ENCODE measurements at regions not wholly inside any gene's neighbourhood (a gene's known extent, or its start where the extent isn't known, plus 50 kb on each side); places are given as distances from the start of the nearest gene placed in this dataset.

DNA sequence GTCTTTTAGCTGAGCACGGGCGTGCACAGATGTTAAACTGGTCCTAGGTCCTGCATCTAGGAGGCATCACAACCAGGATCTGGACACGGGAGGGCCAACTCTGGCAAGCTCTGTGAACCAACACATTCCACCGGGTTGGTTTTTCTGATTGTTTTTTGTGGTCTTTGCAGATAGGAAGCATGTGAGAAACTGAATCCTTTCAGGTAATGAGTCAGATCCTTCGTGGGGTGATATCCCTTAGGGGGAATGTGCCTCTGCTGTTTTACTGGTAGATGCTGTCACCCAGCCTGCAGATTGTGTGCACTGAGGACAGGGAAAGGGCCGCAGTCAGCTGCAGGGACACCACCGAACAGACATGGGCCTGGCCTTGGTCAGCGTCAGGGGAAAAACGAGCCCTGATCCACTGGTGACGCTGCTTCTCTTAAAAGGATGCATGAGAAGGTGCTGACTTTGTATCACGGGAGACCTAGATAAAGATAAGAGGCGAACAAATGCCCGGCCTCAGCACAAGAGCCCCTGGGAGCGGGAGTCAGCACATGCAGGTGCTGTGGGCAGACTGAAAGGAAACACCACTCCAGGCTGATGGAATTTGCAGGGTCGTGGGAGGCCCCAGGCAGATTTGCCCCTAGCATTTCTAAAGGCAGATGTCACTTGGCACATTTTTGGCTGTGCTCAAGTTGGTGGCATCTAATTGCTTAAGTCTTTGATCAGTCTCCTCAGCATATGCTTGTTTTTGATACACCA is 51.1 kb downstream of the DOP1B start:
- Mint-ChIP-seq H3K9me3 (ENCODE audit: low read depth) (no peaks in the 10 kb centered on the region), H3K27ac (peak overlapping the region; percentile 35), H3K36me3 (ENCODE audit: insufficient read depth) (peaks cover 22% of the 10 kb centered on the region), H3K4me3 (ENCODE audit: low read depth) (no peak overlapping the region), H3K4me1 (ENCODE audit: low read depth) (peaks cover 51% of the 10 kb centered on the region), H3K27me3 (no peaks in the 10 kb centered on the region)
- no peak for DNase-seq (ENCODE audit: low spot score, unreplicated experiment)
- TF ChIP-seq, protein P1, sequence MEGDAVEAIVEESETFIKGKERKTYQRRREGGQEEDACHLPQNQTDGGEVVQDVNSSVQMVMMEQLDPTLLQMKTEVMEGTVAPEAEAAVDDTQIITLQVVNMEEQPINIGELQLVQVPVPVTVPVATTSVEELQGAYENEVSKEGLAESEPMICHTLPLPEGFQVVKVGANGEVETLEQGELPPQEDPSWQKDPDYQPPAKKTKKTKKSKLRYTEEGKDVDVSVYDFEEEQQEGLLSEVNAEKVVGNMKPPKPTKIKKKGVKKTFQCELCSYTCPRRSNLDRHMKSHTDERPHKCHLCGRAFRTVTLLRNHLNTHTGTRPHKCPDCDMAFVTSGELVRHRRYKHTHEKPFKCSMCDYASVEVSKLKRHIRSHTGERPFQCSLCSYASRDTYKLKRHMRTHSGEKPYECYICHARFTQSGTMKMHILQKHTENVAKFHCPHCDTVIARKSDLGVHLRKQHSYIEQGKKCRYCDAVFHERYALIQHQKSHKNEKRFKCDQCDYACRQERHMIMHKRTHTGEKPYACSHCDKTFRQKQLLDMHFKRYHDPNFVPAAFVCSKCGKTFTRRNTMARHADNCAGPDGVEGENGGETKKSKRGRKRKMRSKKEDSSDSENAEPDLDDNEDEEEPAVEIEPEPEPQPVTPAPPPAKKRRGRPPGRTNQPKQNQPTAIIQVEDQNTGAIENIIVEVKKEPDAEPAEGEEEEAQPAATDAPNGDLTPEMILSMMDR (IDR thresholded peaks at IDR 0.05; ENCODE audit: unreplicated experiment): no peak

DNA sequence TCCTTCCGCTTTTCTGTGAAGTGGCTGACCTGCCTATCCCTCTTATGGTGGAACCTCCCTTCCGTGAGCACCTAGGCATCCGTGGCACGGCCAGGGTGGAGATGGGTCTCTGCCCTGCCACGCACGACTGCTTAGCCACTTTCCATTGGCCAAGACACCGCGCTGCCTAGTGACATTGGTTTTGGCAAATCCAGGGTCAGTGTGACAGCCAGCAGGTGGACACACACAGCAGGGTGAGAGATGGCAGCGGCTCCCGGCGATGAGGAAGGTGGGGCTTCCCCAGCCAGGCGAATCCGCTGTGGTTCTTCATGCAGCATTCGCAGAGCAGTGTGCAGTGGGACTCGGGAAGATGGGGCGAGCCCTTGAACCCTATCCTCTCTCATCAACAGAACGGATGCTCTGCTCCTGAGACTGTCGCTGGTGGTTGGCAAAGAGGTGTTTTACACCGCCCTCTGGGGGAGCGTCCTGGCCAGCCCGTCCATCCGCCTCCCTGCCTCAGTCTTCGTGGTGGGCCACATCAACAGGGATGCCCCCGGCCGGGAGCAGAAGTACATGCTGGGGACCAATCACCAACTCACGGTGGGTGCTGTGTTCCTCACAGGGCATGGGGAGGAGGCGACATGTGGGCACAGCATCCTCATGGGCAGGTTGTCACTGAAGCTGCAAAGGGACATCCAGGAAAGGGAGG is 51.8 kb downstream of the DOP1B start:
- Mint-ChIP-seq H3K36me3 (ENCODE audit: insufficient read depth) (peaks cover 22% of the 10 kb centered on the region), H3K27ac (no peak overlapping the region), H3K4me1 (ENCODE audit: low read depth) (peaks cover 43% of the 10 kb centered on the region), H3K9me3 (ENCODE audit: low read depth) (no peaks in the 10 kb centered on the region), H3K27me3 (no peaks in the 10 kb centered on the region), H3K4me3 (ENCODE audit: low read depth) (no peak overlapping the region)
- DNase-seq (ENCODE audit: low spot score, unreplicated experiment): no peak
- TF ChIP-seq, protein P1 (IDR thresholded peaks at IDR 0.05; ENCODE audit: unreplicated experiment): no peak

DNA sequence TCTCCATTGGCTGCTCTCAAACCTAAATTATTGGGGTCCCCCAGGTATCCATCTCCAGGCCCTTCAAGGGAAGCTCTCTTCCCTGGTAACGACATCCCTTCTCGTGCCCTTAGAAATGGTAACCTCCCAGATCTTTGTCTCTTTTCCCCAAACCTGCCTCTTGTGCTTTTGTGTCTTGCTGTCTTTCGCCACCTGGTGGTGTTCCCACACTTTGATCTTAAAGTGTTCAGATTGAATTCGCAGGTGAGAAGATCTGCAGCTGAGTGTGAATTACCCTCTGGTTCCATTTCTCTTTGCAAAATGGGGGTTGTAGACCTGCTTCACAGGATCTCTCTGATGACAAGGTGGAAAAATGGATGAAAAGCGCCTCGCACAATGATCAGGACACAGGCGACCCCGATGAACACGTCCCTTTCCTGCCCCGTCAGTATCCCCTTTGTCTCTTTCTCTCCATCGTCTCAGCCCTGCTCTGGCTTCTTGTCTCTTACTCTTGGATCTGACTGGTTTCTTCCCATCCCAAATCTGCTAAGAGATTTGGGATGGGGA is 53.1 kb downstream of the DOP1B start:
- peak overlapping the region; percentile 84 for H3K27ac Mint-ChIP-seq
- peaks cover 27% of the 10 kb centered on the region for H3K36me3 Mint-ChIP-seq (ENCODE audit: insufficient read depth)
- TF ChIP-seq, protein P1 (IDR thresholded peaks at IDR 0.05; ENCODE audit: unreplicated experiment): peak; percentile 68
- no peak overlapping the region for H3K4me3 Mint-ChIP-seq (ENCODE audit: low read depth)
- H3K4me1 Mint-ChIP-seq (ENCODE audit: low read depth): peaks cover 34% of the 10 kb centered on the region
- no peaks in the 10 kb centered on the region for H3K9me3 Mint-ChIP-seq (ENCODE audit: low read depth)
- H3K27me3 Mint-ChIP-seq: no peaks in the 10 kb centered on the region
- DNase-seq (ENCODE audit: low spot score, unreplicated experiment): no peak

DNA sequence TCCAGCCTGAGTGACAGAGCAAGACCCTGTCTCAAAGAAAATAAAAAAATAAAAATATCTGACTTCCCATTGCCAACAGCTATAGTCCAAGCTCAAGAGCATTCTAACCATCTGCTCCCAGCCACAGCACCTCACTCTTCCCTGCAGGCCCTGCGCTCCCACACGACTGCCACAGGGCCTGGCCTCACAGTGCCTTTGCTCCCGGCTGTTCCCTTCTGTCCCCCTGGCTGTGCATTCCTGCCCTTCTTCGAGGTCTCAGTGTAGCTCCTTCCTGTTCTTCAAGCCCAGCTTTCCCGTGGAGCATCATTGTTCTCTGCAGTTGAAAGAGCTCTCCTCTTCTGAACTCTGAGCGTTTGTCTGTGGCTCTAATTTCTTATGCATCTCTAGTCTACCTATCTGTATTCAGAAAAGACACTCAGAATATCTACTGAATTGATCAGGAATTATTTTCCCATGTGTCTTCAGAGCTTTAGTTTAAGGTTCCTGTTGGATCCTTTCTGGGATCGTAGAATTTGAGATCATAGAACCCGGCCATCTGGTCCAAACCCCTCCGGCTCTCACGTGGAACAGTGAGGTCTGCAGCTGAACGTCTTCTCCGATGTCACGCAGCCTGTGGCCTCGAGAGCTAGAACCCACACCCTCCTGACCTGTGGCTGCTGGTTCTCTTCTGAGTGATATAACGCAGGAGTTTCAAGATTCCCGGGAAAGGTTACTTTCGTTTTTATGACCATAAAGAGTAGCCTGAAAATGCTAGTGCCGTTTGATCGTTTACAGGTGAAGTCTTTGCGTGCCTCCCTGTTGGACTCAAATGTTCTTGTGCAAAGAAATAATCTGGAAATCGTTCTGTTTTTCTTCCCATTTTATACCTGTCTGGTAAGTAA is 54.4 kb downstream of the DOP1B start:
- Mint-ChIP-seq H3K27me3 (no peaks in the 10 kb centered on the region), H3K4me3 (ENCODE audit: low read depth) (no peak overlapping the region), H3K27ac (peak overlapping the region; percentile 31), H3K9me3 (ENCODE audit: low read depth) (no peaks in the 10 kb centered on the region), H3K4me1 (ENCODE audit: low read depth) (peaks cover 29% of the 10 kb centered on the region), H3K36me3 (ENCODE audit: insufficient read depth) (peaks cover 27% of the 10 kb centered on the region)
- TF ChIP-seq, protein P1 (IDR thresholded peaks at IDR 0.05; ENCODE audit: unreplicated experiment): no peak
- DNase-seq (ENCODE audit: low spot score, unreplicated experiment): no peak
